Breast epithelium (tissue), 3 donors: ENCODE measurements at regions not wholly inside any gene's neighbourhood (a gene's known extent, or its start where the extent isn't known, plus 50 kb on each side); places are given as distances from the start of the nearest gene placed in this dataset.

Source experiments
- CTCF ChIP-seq, 3 donors: fragments of 450-650 bp; IDR thresholded peaks; one replicate each; pipeline ENCODE4 v1.5.1; 2016 to 2017; ENCODE audit warnings: antibody characterized with exemption in 3 of 3, mild to moderate bottlenecking in 3 of 3, moderate library complexity in 3 of 3
- POLR2A ChIP-seq: fragments of 450-650 bp; IDR thresholded peaks from one replicate; pipeline ENCODE4 v1.6.1; 2016; ENCODE audit warnings: antibody characterized with exemption, mild to moderate bottlenecking, moderate library complexity

GRCh38 chr17:62913991-62914570, 52.0 kb upstream of the TANC2 start:
- TF ChIP-seq POLR2A (no peak), CTCF (IDR thresholded peaks at IDR 0.05) (no peak)
